ENCODE measurements at regions not wholly inside any gene's neighbourhood (a gene's known extent, or its start where the extent isn't known, plus 50 kb on each side); places are given as distances from the start of the nearest gene placed in this dataset.

- no peak for ATAC-seq
- Mint-ChIP-seq H3K4me3 (no peak overlapping the region), H3K4me1 (ENCODE audit: low read depth in 2 of 2) (peaks cover 0 to 3% of the 10 kb centered on the region in 2 donors), H3K36me3 (no peaks in the 10 kb centered on the region), H3K27me3 (peaks cover 0 to 16% of the 10 kb centered on the region in 2 donors), H3K9me3 (peaks cover 4% of the 10 kb centered on the region), H3K27ac (no peak overlapping the region)
- no peak for DNase-seq (ENCODE audit: low spot score)
These were observed 151.0 kb upstream of the RAB4A start for GRCh38 chr1:229119876-229120275.

- Mint-ChIP-seq H3K4me3 (no peak overlapping the region), H3K36me3 (no peaks in the 10 kb centered on the region), H3K27ac (no peak overlapping the region), H3K27me3 (peaks cover 0 to 19% of the 10 kb centered on the region in 2 donors), H3K9me3 (peaks cover 4% of the 10 kb centered on the region), H3K4me1 (ENCODE audit: low read depth in 2 of 2) (peaks cover 6 to 8% of the 10 kb centered on the region in 2 donors)
- DNase-seq (ENCODE audit: low spot score), result no peak
- no peak for ATAC-seq
These were observed 149.0 kb upstream of the RAB4A start for GRCh38 chr1:229121845-229122436.

GRCh38 chr1:229122606-229123005, 148.3 kb upstream of the RAB4A start:
- peaks cover 4% of the 10 kb centered on the region for H3K9me3 Mint-ChIP-seq
- no peaks in the 10 kb centered on the region for H3K36me3 Mint-ChIP-seq
- H3K27me3 Mint-ChIP-seq, result peaks cover 0 to 19% of the 10 kb centered on the region in 2 donors
- peaks cover 13 to 15% of the 10 kb centered on the region in 2 donors for H3K4me1 Mint-ChIP-seq (ENCODE audit: low read depth in 2 of 2)
- no peak for DNase-seq (ENCODE audit: low spot score)
- ATAC-seq, result no peak
- no peak overlapping the region for H3K4me3 Mint-ChIP-seq
- no peak overlapping the region for H3K27ac Mint-ChIP-seq

GRCh38 chr1:229124116-229124515, 146.8 kb upstream of the RAB4A start:
- ATAC-seq, result no peak
- Mint-ChIP-seq H3K9me3 (peaks cover 4% of the 10 kb centered on the region), H3K4me3 (no peak overlapping the region), H3K27ac (no peak overlapping the region), H3K4me1 (ENCODE audit: low read depth in 2 of 2) (peaks cover 25 to 26% of the 10 kb centered on the region in 2 donors), H3K27me3 (peaks cover 0 to 19% of the 10 kb centered on the region in 2 donors), H3K36me3 (no peaks in the 10 kb centered on the region)
- no peak for DNase-seq (ENCODE audit: low spot score)

GRCh38 chr1:229124520-229125124, 146.3 kb upstream of the RAB4A start:
- no peak for ATAC-seq
- H3K4me1 Mint-ChIP-seq (ENCODE audit: low read depth in 2 of 2), result peaks cover 27 to 29% of the 10 kb centered on the region in 2 donors
- H3K27me3 Mint-ChIP-seq, result peaks cover 0 to 18% of the 10 kb centered on the region in 2 donors
- DNase-seq (ENCODE audit: low spot score), result no peak
- no peaks in the 10 kb centered on the region for H3K36me3 Mint-ChIP-seq
- H3K27ac Mint-ChIP-seq, result no peak overlapping the region
- H3K9me3 Mint-ChIP-seq, result peaks cover under 1% of the 10 kb centered on the region
- H3K4me3 Mint-ChIP-seq, result no peak overlapping the region

GRCh38 chr1:229127301-229127700, 143.6 kb upstream of the RAB4A start:
- H3K27ac Mint-ChIP-seq, result no peak overlapping the region
- no peaks in the 10 kb centered on the region for H3K36me3 Mint-ChIP-seq
- ATAC-seq (peak; percentile 87 to 92), DNase-seq (ENCODE audit: low spot score) (peak; percentile 83)
- H3K4me3 Mint-ChIP-seq, result peak overlapping the region; percentile 9
- peaks cover 47 to 54% of the 10 kb centered on the region in 2 donors for H3K4me1 Mint-ChIP-seq (ENCODE audit: low read depth in 2 of 2)
- H3K27me3 Mint-ChIP-seq, result peaks cover 19 to 26% of the 10 kb centered on the region in 2 donors
- no peaks in the 10 kb centered on the region for H3K9me3 Mint-ChIP-seq

GRCh38 chr1:229128066-229128608, 142.8 kb upstream of the RAB4A start:
- Mint-ChIP-seq H3K36me3 (no peaks in the 10 kb centered on the region), H3K4me1 (ENCODE audit: low read depth in 2 of 2) (peaks cover 47 to 54% of the 10 kb centered on the region in 2 donors), H3K9me3 (no peaks in the 10 kb centered on the region), H3K27me3 (peaks cover 20 to 21% of the 10 kb centered on the region in 2 donors), H3K4me3 (peak overlapping the region; percentile 9), H3K27ac (no peak overlapping the region)
- ATAC-seq (no peak), DNase-seq (ENCODE audit: low spot score) (no peak)

GRCh38 chr1:229129301-229130027, 141.4 kb upstream of the RAB4A start:
- DNase-seq (ENCODE audit: low spot score) (peak; percentile 65), ATAC-seq (peak; percentile 76 to 80)
- Mint-ChIP-seq H3K9me3 (peaks cover 6% of the 10 kb centered on the region), H3K27me3 (peaks cover 19 to 20% of the 10 kb centered on the region in 2 donors), H3K36me3 (peaks cover 8% of the 10 kb centered on the region), H3K27ac (no peak overlapping the region), H3K4me1 (ENCODE audit: low read depth in 2 of 2) (peaks cover 53 to 54% of the 10 kb centered on the region in 2 donors), H3K4me3 (peak overlapping the region; percentile 26)

- peaks cover 19 to 20% of the 10 kb centered on the region in 2 donors for H3K27me3 Mint-ChIP-seq
- peaks cover 53 to 54% of the 10 kb centered on the region in 2 donors for H3K4me1 Mint-ChIP-seq (ENCODE audit: low read depth in 2 of 2)
- no peak overlapping the region for H3K27ac Mint-ChIP-seq
- H3K9me3 Mint-ChIP-seq, result peaks cover 6% of the 10 kb centered on the region
- ATAC-seq (peak; percentile 11 to 41), DNase-seq (ENCODE audit: low spot score) (no peak)
- H3K36me3 Mint-ChIP-seq, result peaks cover 10% of the 10 kb centered on the region
- H3K4me3 Mint-ChIP-seq, result peak overlapping the region; percentile 27
These were observed 140.8 kb upstream of the RAB4A start for GRCh38 chr1:229130028-229130668.

- Mint-ChIP-seq H3K27ac (peak overlapping the region in 1 of 2 donors; percentile 6), H3K27me3 (peaks cover 16 to 20% of the 10 kb centered on the region in 2 donors), H3K4me1 (ENCODE audit: low read depth in 2 of 2) (peaks cover 53% of the 10 kb centered on the region in 2 donors), H3K36me3 (peaks cover 10% of the 10 kb centered on the region), H3K4me3 (no peak overlapping the region), H3K9me3 (peaks cover 6% of the 10 kb centered on the region)
- no peak for ATAC-seq
- DNase-seq (ENCODE audit: low spot score), result no peak
These were observed 139.4 kb upstream of the RAB4A start for GRCh38 chr1:229131243-229132105.

GRCh38 chr1:229132106-229132443, 138.8 kb upstream of the RAB4A start:
- peak overlapping the region in 1 of 2 donors; percentile 6 for H3K27ac Mint-ChIP-seq
- H3K4me1 Mint-ChIP-seq (ENCODE audit: low read depth in 2 of 2), result peaks cover 47% of the 10 kb centered on the region in 2 donors
- H3K36me3 Mint-ChIP-seq, result peaks cover 10% of the 10 kb centered on the region
- ATAC-seq (no peak), DNase-seq (ENCODE audit: low spot score) (no peak)
- H3K9me3 Mint-ChIP-seq, result peaks cover 6% of the 10 kb centered on the region
- H3K4me3 Mint-ChIP-seq, result no peak overlapping the region
- peaks cover 16 to 20% of the 10 kb centered on the region in 2 donors for H3K27me3 Mint-ChIP-seq

- Mint-ChIP-seq H3K9me3 (peaks cover 6% of the 10 kb centered on the region), H3K27me3 (peaks cover 16 to 20% of the 10 kb centered on the region in 2 donors), H3K36me3 (peaks cover 10% of the 10 kb centered on the region), H3K27ac (no peak overlapping the region), H3K4me1 (ENCODE audit: low read depth in 2 of 2) (peaks cover 40 to 41% of the 10 kb centered on the region in 2 donors), H3K4me3 (no peak overlapping the region)
- no peak for DNase-seq (ENCODE audit: low spot score)
- ATAC-seq, result no peak
These were observed 138.2 kb upstream of the RAB4A start for GRCh38 chr1:229132706-229133105.

- H3K27me3 Mint-ChIP-seq, result peaks cover 17 to 20% of the 10 kb centered on the region in 2 donors
- H3K36me3 Mint-ChIP-seq, result peaks cover 10% of the 10 kb centered on the region
- H3K27ac Mint-ChIP-seq, result no peak overlapping the region
- no peak for DNase-seq (ENCODE audit: low spot score)
- no peak overlapping the region for H3K4me3 Mint-ChIP-seq
- H3K9me3 Mint-ChIP-seq, result peaks cover 6% of the 10 kb centered on the region
- no peak for ATAC-seq
- H3K4me1 Mint-ChIP-seq (ENCODE audit: low read depth in 2 of 2), result peaks cover 36% of the 10 kb centered on the region in 2 donors
These were observed 137.8 kb upstream of the RAB4A start for GRCh38 chr1:229133151-229133550.

Measured in natural killer cell treated with Interleukin-12 subunit alpha and Interleukin-12 subunit beta and Interleukin-15 and Interleukin-18, amount 100 ng/mL, for 72 hours (primary cell).